GM11168 (cell line): ENCODE measurements at regions not wholly inside any gene's neighbourhood (a gene's known extent, or its start where the extent isn't known, plus 50 kb on each side); places are given as distances from the start of the nearest gene placed in this dataset.

Experiments used
- in situ Hi-C: fragments of 300-500 bp; cut with MboI; formaldehyde crosslinking; loops from one replicate; pipeline ENCODE4 v1.12.0; 2022; ENCODE audit warnings: low sequenced_read_pairs; ENCODE audit not compliant: unreplicated experiment

DNA sequence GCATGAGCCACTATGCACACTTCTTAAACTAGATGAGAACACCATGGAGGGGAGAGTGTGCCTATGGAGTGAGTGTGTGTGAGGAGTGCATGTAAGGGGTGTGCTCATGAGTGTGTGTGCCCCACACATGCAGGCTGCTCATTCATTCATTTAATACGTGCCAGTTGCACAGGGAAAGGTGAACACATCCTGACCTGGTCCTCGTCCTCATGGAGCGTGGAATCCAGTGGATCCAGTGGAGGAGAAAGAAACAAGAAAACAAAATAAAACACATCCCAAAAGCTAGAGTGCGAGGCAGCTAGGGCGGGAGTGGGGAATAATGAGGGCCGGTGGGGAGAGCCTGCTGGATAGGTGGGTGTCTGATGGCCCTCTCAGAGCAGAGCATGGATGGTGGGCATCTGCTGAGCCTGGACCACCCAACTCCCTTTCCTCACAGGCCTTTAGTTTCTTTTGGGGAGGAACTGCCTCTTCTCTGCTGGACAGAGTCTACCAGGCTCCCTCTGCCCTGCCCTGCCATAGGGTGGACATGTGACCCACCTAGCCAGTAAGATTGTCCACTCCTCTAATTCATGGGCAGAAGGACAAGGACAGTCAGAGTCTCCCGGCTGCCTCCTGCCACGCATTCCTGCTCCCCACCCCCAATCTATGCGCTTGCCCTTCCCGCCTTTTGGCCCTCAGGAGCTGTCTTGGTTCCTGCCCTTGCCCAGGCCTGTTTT lies 204.3 kb downstream of the RAB11FIP4 start:
- in situ Hi-C loops = no loop called here

DNA sequence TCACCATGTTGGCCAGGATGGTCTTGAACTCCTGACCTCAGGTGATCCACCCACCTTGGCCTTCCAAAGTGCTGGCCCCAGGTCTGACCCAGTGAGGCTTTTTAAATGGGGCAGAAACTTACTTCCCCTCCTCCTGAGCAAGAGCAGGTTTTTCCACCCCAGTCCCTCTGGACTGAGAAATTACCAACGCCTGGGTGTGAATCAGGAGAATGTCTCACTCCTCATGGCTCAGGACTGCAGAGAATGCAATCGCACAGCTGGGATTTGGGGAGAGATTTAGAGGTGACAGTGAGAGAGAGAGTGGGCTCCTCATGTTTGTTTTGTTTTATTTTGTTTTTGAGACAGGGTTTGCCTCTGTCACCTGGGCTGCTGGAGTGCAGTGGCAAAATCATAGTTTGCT lies 203.6 kb downstream of the RAB11FIP4 start:
- in situ Hi-C loops = no loop called here

DNA sequence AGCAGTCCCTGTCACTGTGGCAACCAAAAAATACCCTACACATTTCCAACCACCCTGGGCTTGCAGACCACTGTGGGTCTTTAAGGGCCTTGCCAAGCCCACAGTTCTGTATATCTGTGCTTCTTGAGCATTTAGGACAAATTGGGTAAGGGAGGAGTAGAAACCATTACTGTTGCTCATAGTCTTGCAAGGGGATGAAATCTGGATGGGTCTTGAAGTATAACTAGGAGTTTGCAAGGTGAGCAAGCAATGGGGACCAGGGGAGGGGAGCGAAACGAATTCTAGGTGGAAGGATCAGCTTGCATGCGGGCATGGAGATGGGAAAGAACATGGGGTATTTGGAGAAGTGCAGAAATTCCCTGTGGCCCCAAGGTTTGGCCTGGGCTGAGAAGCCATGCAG lies 202.9 kb downstream of the RAB11FIP4 start:
- in situ Hi-C loops = no loop called here

DNA sequence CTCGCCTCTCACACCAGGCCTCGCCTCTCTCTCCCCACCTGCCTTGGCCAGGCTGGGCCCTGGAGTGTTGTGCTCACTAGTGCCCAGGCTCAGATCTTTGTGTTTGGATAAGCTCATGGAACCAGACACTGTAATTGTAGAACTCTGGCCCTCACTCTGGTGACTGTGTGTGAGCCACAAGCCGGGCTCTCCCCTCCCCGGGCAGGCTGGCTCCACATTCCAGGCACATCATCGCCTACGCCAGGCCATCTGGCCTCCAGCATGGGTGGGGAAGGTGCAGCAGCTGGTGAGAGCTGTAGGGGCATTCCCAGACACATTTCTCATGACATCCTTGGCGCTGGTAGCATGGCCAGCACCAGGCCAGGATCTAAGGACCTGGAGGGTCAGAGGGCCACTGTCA lies 202.3 kb downstream of the RAB11FIP4 start:
- in situ Hi-C loops = no loop called here

DNA sequence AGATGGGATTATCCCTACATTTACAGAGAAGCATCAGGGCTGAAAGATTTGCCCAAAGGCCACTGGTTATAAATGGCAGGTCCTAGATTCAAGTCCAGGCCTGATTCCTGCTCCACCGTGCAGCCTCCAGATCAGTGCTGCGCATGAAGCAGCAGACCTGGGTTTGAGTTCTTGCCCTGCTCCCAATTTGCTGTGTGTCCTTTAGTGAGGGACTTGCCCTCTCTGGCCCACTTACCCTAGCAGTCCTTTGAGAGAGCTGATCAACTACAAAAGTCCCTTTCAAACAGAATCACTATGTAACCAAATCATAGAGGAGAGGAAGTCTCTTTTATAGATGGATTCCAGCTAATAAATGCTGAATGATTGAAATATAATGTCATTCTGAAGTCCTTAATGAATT lies 200.4 kb downstream of the RAB11FIP4 start:
- in situ Hi-C loops = no loop called here

DNA sequence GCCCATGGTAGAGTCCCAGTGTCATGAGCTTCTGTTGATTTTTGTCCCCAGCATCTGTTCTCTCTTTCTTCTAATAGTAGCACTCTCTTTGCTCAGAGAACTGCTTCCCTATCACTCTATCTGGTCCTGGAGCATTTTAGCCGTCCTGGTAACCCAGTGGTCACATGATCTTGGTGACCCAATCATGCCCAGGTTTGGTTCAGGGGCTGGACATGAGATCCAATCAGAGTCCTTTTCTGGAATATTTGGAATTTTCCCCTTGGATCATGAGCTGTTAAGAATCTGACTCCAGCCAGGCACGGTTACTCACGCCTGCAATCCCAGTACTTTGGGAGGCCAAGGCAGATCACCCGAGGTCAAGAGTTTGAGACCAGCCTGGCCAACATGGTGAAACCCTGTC lies 197.0 kb downstream of the RAB11FIP4 start:
- in situ Hi-C loops = no loop called here

DNA sequence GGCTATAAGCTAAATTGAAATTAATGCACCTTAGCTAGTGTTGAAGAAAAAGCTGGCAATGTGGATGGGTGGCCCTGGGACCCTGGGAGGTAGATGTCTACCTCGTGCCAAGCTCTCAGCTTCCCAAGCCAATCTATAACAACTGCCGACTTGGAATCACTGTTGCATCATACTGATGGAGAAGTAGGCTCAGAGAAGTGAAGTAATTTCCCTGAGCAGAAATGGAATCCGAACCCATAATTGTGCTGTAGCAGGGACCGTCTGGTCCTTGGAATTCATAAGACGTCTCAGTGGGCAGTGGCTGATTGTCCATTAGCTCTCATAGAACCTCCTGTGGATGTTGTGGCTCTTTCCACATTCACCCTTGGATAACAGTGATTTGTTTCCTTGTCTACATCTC lies 196.6 kb downstream of the RAB11FIP4 start:
- in situ Hi-C loops = no loop called here
